ENCODE measurements at regions not wholly inside any gene's neighbourhood (a gene's known extent, or its start where the extent isn't known, plus 50 kb on each side); places are given as distances from the start of the nearest gene placed in this dataset.
A peak's percentile ranks its signal among the peaks of the same experiment; 100 is the strongest.

- intact Hi-C loops (cut with micrococcal nuclease) = no loop called here
- H3K27me3 ChIP-seq (ENCODE audit: insufficient read depth, low read length) = no peaks in the 10 kb centered on the region
- ChIA-PET RAD21 (ENCODE audit: low non-redundant PET in 1 of 2, low total read pairs in 2 of 2, uncharacterized antibody in 2 of 2, unreplicated experiment in 2 of 2) (no interaction called here), POLR2A (no interaction called here), CTCF (no interaction called here)
- H4K20me1 ChIP-seq (ENCODE audit: insufficient read depth) = no peaks in the 10 kb centered on the region
- H2AFZ ChIP-seq (ENCODE audit: low read depth, low read length, poor library complexity, severe bottlenecking) = peak overlapping the region; percentile 83
- no peak overlapping the region for H3K4me3 ChIP-seq (replicated peaks in 1 of 2; ENCODE audit: low read depth in 1 of 2, low read length in 2 of 2)
- peaks cover 11 to 27% of the 10 kb centered on the region in 2 experiments for H3K4me1 ChIP-seq (ENCODE audit: control insufficient read depth in 1 of 2, insufficient read depth in 2 of 2, low read length in 2 of 2)
- H3K9me3 ChIP-seq (ENCODE audit: control insufficient read depth in 1 of 2, insufficient read depth in 1 of 2, low read depth in 1 of 2, low read length in 2 of 2) = no peaks in the 10 kb centered on the region
- H3K79me2 ChIP-seq (ENCODE audit: insufficient read depth, low read length) = no peaks in the 10 kb centered on the region
- peak overlapping the region; percentile 27 for H3K4me2 ChIP-seq (ENCODE audit: low read length)
- no peak overlapping the region for H3K27ac ChIP-seq (ENCODE audit: low read depth, low read length)
- H3K9ac ChIP-seq (ENCODE audit: low read length) = no peak overlapping the region
- BruUV-seq (replicated peaks) = no TSS peak
- DNase-seq (ENCODE audit: low read depth, low spot score) (no peak), ATAC-seq (peak; percentile 46; the same call in 1 of the 2 replicates)
- TF ChIP-seq ZFX (IDR thresholded peaks at IDR 0.05) (no peak), FOSL1 (IDR thresholded peaks at IDR 0.05; ENCODE audit: low read depth) (no peak), CTCF (IDR thresholded peaks at IDR 0.05 in 2 of 3, conservative IDR thresholded peaks at IDR 0.05 in 1 of 3; ENCODE audit: borderline replicate concordance in 1 of 3, insufficient read depth in 1 of 3, low read depth in 2 of 3, low read length in 2 of 3) (no peak), YY1 (IDR thresholded peaks at IDR 0.05; ENCODE audit: extremely low read depth, insufficient replicate concordance, low read depth, low read length) (no peak), SP1 (IDR thresholded peaks at IDR 0.05; ENCODE audit: low read depth) (no peak), EZH2phosphoT487 (IDR thresholded peaks at IDR 0.05; ENCODE audit: borderline replicate concordance) (no peak), ELF1 (IDR thresholded peaks at IDR 0.05; ENCODE audit: borderline replicate concordance, low read depth) (no peak), EZH2 (IDR thresholded peaks at IDR 0.05) (no peak), EGR1 (IDR thresholded peaks at IDR 0.05; ENCODE audit: low read depth) (no peak), ZNF274 (IDR thresholded peaks at IDR 0.05; ENCODE audit: low read depth, low read length) (no peak), CEBPB (IDR thresholded peaks at IDR 0.05; ENCODE audit: low read depth) (no peak), SIN3A (IDR thresholded peaks at IDR 0.05; ENCODE audit: low read depth) (no peak), REST (IDR thresholded peaks at IDR 0.05; ENCODE audit: low read depth) (no peak), TCF7L2 (IDR thresholded peaks at IDR 0.05; ENCODE audit: borderline replicate concordance, extremely low read depth, insufficient read depth, insufficient read length) (no peak), SRF (IDR thresholded peaks at IDR 0.05; ENCODE audit: low read depth) (no peak)
- H3K36me3 ChIP-seq (ENCODE audit: control insufficient read depth in 1 of 2, insufficient read depth in 2 of 2, low read length in 2 of 2) = no peaks in the 10 kb centered on the region
- no peaks in the 10 kb centered on the region for H3K9me2 ChIP-seq (ENCODE audit: insufficient read depth)
These were observed 1077.7 kb upstream of the SLC10A2 start for GRCh38 chr13:104143760-104144416.

Data from HCT116 (cell line).